GM21529 (cell line): ENCODE measurements at regions not wholly inside any gene's neighbourhood (a gene's known extent, or its start where the extent isn't known, plus 50 kb on each side); places are given as distances from the start of the nearest gene placed in this dataset.

Source experiments
- ATAC-seq: cut with Tn5 transposase; IDR thresholded peaks from one replicate; pipeline ENCODE4 v1.9.1; 2021; ENCODE audit not compliant: unreplicated experiment

DNA sequence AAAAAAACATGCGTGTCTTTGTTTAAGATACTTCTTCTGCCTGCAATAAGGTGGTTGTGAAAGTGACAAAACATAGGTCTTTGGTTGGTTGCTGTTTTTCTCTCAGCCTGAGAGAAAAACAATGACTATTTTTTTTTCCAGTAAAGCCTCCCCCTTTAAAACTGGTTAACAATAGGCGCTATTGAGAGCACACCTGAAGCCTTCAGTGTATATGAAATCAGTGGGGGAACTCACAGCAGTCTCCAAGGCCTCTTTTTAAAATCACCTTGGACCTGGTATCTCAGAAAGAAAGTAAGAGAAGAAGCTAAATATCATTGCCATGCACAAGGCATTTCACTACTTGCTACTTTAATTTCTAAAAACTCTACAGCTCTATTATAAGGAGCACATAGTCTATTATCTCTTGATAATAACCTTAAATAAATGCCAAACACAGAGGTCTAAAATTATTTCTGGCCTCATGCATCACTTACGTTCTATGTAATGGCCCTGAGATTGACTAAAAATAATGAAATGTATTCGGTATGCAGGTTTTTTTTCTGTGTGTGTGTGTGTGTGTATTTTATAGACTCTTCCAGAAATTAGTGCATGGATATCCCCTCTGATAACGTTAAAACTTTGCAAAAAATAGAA is 544.4 kb downstream of the TDRD15 start:
- ATAC-seq = no peak

- ATAC-seq = no peak
Observed at GRCh38 chr2:21676041-21676440, 552.3 kb downstream of the TDRD15 start.

- no peak for ATAC-seq
Observed at GRCh38 chr2:21676676-21677075, 552.9 kb downstream of the TDRD15 start.

DNA sequence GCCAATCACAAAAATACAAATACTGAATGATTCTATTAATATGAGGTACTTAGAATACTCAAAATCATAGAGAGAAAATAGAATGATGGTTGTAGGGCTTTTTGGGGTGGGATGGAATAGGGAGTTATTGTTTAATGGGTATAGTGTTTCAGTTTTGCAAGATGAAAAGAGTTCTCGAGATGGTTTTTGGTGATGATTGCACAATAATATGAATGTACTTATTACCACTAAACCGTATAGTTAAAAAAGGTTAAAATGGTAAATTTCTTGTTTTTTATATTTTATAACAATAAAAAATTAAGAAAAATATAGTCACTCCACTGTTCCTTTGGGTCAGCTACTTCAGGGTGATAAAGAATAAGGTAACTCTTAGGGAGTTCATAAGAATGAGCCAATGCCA is 560.1 kb downstream of the TDRD15 start:
- ATAC-seq = no peak

DNA sequence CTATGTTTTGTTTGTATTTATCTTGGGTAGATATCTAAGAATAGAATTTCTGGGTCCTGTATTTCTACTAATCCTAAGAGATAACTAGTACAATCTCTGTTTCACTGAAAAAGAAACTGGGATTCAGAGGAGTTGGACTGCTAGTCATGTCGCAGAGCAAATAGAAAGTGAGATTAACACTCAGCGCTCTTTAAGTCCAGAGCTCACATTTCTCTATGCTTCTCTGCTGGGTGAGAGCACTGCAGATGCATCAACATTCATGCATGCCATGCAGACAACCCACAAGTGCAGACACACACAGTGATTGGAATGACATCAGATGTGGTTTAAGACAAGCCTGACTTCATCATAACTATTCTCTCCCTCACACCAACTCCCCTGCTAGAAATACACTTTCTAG is 563.8 kb downstream of the TDRD15 start:
- ATAC-seq = no peak

DNA sequence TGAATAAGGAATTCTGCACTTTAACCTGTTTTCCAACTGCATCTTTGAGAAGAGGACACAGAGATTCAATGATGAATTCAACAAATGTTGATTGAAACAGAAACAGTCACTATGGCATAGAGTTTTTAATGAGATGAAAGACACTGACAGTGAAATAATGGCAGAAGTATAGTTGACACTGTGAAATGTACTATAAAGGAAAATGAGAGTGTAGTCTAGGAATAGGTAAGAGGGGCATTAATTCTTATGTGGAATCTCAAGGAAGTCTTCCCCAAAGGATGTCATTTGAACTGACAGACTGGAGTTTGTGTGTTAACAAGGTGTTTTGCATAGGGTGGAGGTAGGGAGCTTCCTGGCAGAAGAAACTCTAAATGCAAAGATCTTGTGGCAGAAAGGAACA is 566.2 kb downstream of the TDRD15 start:
- no peak for ATAC-seq

GRCh38 chr2:21693081-21693480 is 569.3 kb downstream of the TDRD15 start:
- no peak for ATAC-seq

DNA sequence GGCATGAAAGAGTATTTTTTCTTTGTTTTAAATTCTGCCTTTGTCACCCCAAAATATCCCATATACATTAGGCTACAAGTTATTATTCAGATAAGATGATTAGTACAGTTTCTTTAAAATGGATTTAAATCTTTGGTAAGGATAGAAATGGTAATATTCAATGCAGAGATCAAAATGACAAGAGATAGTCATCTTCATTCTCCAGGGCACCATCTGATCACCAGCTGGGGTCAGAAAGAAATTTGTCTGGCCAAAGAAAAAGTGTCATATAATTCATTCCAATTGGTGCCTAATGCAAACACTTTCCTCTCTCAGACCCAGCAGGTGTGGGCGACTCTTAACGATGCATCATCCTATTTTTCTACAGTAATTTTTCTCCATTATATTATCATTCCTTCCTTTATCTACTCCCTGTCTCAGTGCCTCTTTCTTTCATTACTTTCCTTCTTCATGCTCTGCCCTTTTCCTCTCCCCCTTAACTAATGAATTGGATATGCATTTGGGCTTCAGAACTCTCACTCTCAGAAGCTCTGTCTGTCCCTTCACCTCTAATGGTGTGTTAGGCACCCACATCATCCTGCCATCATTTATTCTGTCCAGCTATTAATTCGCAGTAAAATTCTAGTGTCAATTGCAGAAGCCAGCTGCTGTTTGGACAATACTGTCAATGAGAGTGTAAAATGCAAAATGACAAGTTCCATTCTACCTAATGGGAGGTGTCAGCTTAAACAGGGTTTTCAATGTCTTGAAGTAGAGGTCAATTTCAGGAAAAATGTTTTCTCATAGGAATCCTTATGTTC is 570.5 kb downstream of the TDRD15 start:
- ATAC-seq = no peak

- no peak for ATAC-seq
Observed at GRCh38 chr2:21696900-21697299, 573.1 kb downstream of the TDRD15 start.

DNA sequence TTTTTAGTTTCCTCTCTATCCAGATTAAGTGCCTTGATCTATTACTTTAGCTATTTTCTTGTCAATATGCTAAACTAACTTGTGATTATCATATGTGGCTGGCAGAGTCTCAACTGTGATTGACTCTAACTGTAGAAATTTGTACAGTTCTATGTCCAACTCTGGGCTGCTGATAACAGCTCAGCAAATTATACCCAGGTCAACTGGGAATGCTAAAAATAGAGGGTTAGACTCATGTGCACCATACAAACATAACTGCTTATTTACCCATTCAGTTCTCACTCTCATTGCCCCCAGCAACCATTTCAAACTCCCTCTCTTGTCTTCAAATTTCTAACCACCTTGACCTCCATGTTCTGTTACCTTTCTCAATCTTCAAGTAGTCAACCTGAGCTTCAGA is 576.9 kb downstream of the TDRD15 start:
- no peak for ATAC-seq

DNA sequence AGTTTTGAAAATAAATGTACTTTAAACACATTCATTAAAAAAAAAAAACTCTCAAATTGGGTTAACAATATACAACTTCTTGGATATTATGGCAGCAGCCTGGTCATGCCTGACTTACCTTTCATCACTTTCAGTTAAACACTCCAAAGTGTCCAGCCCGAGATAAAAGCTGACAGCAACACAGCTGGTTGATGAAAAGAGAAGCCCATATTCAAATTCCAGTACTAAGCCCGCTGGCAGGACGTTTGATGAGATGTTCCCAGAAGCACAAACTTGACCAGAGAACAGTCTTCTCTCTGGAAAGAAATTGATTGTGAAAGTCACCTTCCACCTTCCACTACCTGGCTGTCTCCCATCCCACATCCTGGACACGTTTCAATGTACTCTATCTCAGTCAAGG is 586.3 kb downstream of the TDRD15 start:
- ATAC-seq = no peak

DNA sequence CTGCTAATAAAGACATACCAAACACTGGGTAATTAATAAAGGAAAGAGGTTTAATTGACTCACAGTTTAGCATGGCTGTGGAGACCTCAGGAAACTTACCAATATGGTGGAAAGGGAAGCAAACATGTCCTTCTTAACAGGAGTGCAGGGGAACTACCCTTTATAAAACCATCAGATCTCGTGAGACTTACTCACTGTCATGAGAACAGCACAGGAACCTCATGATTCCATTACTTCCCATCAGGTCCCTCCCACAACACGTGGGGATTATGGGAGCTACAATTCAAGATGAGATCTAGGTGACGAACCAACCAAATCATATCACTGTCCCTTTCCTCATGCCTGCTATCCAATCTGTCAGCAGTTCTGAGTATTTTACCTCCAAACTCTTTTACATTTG is 586.7 kb downstream of the TDRD15 start:
- no peak for ATAC-seq

- ATAC-seq = no peak
Observed at GRCh38 chr2:21715887-21716286, 592.1 kb downstream of the TDRD15 start.

DNA sequence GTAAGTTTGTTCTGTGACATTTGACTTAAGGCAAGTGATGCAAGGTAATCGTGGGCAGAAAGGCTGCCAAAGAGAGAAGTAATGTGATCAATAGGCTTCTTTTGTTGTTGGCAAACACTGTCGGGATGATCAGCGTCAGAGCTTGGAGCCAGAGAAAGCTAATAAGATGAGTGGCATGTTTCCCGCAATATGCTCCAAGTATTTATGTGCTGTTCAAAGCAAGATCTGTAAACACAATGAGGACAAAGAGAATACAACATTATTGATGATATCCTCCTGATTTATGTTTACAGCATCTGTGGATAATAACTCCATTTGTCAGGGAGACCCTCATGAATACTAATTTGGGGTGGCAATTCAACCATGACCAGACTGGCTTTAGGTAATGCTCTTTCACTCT is 603.3 kb downstream of the TDRD15 start:
- ATAC-seq = no peak

GRCh38 chr2:21728133-21728532 is 604.4 kb downstream of the TDRD15 start:
- ATAC-seq = no peak

DNA sequence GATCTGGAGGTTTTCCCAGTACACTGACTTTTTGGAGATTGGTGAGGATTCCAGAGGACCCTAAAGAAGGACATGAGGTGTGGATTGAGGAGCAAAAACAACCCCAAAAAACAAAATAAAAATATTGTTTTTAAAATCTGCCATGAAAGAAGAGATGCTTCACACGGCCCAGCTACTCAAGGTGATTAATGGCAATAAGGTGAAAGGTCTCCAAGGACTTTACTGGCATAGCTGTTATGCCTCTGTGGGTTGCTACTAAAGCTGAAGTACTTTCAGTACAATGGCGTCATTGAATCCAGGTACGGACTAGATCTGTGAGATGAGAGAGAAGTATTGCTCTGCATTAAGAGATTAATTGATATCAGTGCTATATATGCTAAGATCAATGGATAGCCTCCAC is 606.4 kb downstream of the TDRD15 start:
- ATAC-seq = no peak

GRCh38 chr2:21740484-21740883 is 616.7 kb downstream of the TDRD15 start:
- ATAC-seq = no peak

DNA sequence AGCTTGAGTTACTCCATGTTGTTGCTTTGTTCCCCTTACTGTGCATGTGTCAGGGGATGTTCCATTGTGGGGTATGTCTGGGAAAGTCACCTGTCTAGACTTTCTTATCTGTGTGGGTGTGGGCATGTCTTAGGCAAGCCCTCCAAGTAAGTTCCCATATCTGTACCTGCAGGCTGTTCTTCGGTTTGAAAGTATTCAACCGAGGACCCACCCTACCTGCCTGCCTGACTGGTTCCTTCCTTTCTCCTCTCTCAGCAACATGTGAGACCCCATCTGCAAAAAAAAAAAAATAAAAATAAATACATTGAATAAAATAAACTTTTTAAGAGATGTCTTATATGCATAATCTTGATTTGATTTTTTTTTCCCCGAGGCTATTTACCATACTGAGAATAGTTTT is 622.7 kb downstream of the TDRD15 start:
- ATAC-seq = no peak

DNA sequence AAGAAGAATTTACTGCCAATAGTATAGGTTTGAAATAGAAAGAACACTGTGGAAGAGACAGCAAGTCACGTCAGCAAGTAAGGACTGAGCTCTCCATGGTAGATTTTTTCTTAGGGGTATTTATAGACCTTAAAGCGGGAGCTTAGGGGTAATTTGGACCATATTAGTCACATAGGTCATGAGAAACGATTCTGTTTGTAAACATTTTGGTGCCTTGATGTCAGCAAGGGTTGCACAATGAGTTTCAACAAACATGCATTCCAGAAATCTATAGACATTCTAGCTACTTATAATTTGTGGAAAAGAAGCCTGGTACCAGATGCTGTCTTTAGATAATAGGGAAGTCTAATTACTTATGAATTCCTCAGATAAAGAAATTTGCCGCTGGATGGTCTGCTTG is 624.7 kb downstream of the TDRD15 start:
- ATAC-seq = no peak

DNA sequence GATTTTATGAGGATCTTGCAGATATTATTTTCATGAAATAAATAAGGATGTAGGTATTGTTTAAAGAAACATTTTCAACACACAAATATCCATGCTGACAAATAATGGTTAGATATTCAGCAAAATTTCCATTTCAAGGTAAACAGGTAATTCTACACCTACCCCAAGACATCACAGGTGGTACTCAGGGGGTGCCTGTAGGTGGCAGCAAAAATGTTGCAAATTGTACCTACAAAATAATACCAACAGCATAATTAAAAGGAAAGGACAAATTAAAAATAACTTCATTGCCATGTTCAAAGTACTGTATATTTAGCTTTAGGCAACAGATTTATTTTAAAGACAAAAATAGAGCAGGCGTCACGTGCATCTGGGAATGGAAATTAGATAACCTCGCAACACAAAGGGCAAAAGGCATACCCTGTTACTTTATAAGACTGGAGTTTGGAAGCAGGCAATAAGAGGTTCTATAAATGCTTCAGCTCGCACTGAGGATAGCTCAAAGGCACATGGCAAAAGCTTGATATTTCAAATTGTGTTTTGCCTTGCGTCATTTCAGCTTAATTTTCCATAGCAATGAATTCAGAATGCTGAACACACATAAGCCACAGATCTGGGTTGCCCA is 630.5 kb downstream of the TDRD15 start:
- ATAC-seq = no peak

DNA sequence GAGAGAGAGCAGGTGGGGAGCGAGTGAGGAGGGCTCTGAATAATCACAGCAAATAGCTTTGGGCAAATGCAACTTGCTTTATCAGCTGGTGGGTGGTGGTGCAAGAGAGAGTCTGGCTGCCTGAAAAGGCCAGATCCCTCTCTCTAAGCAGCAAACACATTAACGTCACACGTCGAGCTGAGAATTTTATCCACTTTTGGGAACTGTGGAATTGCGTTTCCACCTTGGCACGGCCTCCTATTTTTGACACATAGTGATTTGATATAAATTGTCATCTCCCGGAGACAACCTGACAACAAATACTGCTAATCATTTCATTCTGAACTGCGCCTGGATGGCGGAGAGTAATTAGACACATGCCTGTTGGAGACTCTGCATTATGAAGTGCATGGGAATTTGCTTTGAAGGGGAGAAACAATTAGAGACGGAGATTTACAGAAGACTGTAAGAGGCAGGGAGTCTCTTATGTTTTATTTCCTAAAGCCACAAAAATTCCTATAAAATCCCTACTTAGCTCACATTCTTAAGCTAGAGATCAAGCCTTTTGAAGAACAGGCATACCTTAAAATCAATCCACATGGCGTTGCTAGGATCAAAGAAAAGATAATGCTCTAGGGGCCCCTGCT is 634.1 kb downstream of the TDRD15 start:
- ATAC-seq = no peak

DNA sequence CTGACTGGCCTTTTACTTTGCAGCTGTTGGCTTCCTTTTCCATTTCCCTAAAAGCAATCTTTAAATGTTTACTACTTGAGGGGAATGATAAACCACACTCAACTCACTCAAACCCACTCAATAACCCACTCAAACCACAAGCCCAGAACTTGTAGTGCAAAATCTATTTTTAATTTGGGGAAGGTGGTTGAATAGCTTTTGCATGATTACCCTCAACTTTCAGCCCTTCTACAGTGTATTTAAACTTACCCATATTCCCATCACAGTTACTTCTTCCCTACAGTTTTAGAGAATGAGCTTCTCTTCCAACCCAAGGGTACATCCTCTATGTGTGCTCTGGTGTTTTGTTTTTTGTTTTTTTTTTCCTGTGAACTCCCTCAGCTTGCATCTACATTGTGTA is 636.1 kb downstream of the TDRD15 start:
- no peak for ATAC-seq
